Activated CD4-positive, alpha-beta T cell treated with anti-CD3 and anti-CD28 coated beads, Interleukin-2, amount 50 U/mL, for 24 hours (primary cell): ENCODE measurements at regions not wholly inside any gene's neighbourhood (a gene's known extent, or its start where the extent isn't known, plus 50 kb on each side); places are given as distances from the start of the nearest gene placed in this dataset.
"Not testable (repeated sequence)": the region's sequence is repeated elsewhere in the genome, so short reads cannot be mapped to it uniquely, and the experiment has no call there.

Source experiments
- DNase-seq, 2 donors: peaks; one replicate each; pipeline ENCODE4 v3.0.0-alpha.2; 2020; ENCODE audit warnings: low read depth in 1 of 2, low spot score in 1 of 2

- no peak for DNase-seq
These were observed 1021.4 kb downstream of the CDH8 start for GRCh38 chr16:61014869-61015268.

- DNase-seq: no peak
These were observed 1028.5 kb downstream of the CDH8 start for GRCh38 chr16:61007694-61008093.

GRCh38 chr16:61005952-61006351 is 1030.3 kb downstream of the CDH8 start:
- no peak for DNase-seq

GRCh38 chr16:61002479-61003204 is 1033.6 kb downstream of the CDH8 start:
- DNase-seq: no peak

- no peak for DNase-seq
These were observed 1044.4 kb downstream of the CDH8 start for GRCh38 chr16:60991886-60992285.

GRCh38 chr16:60989592-60989991 is 1046.6 kb downstream of the CDH8 start:
- no peak for DNase-seq

GRCh38 chr16:60979119-60979518 is 1057.1 kb downstream of the CDH8 start:
- DNase-seq: no peak

GRCh38 chr16:60949800-60950199 is 1086.4 kb downstream of the CDH8 start:
- no peak for DNase-seq

- no peak for DNase-seq
These were observed 1091.0 kb downstream of the CDH8 start for GRCh38 chr16:60945225-60945624.

GRCh38 chr16:60936189-60936588 is 1100.0 kb downstream of the CDH8 start:
- DNase-seq: not testable (repeated sequence)

- DNase-seq: no peak
These were observed 1103.6 kb downstream of the CDH8 start for GRCh38 chr16:60932600-60932999.

- DNase-seq: no peak
These were observed 1105.9 kb downstream of the CDH8 start for GRCh38 chr16:60930291-60930690.

GRCh38 chr16:60922920-60923319 is 1113.3 kb downstream of the CDH8 start:
- no peak for DNase-seq

- DNase-seq: no peak
These were observed 1121.9 kb downstream of the CDH8 start for GRCh38 chr16:60914334-60914733.

- no peak for DNase-seq
These were observed 1128.6 kb downstream of the CDH8 start for GRCh38 chr16:60907645-60908044.

GRCh38 chr16:60905811-60906210 is 1130.4 kb downstream of the CDH8 start:
- no peak for DNase-seq

GRCh38 chr16:60902114-60902513 is 1134.1 kb downstream of the CDH8 start:
- no peak for DNase-seq

GRCh38 chr16:60882816-60883215 is 1153.4 kb downstream of the CDH8 start:
- no peak for DNase-seq

GRCh38 chr16:60852635-60853034 is 1183.6 kb downstream of the CDH8 start:
- DNase-seq: no peak

- no peak for DNase-seq
These were observed 1214.6 kb downstream of the CDH8 start for GRCh38 chr16:60821661-60822060.

- no peak for DNase-seq
These were observed 1215.9 kb downstream of the CDH8 start for GRCh38 chr16:60820361-60820760.

- no peak for DNase-seq
These were observed 1217.8 kb downstream of the CDH8 start for GRCh38 chr16:60818465-60818864.

GRCh38 chr16:60816461-60816860 is 1219.8 kb downstream of the CDH8 start:
- DNase-seq: no peak
